KG1 (cell line): ENCODE measurements at regions not wholly inside any gene's neighbourhood (a gene's known extent, or its start where the extent isn't known, plus 50 kb on each side); places are given as distances from the start of the nearest gene placed in this dataset.
"Not testable (repeated sequence)": the region's sequence is repeated elsewhere in the genome, so short reads cannot be mapped to it uniquely, and the experiment has no call there.

Experiments used
- DNase-seq: peaks from one replicate; lab custom pipeline; 2025; lab: John Stamatoyannopoulos, UW

- no peak for DNase-seq
Observed at GRCh38 chr10:26621243-26621888, 76.1 kb upstream of the PDSS1 start.

- DNase-seq = peak; percentile 10
Observed at GRCh38 chr10:26621889-26622711, 75.4 kb upstream of the PDSS1 start.

- DNase-seq = no peak
Observed at GRCh38 chr10:26622891-26623290, 74.6 kb upstream of the PDSS1 start.

- no peak for DNase-seq
Observed at GRCh38 chr10:26624006-26624405, 73.5 kb upstream of the PDSS1 start.

- DNase-seq = no peak
Observed at GRCh38 chr10:26626066-26626465, 71.4 kb upstream of the PDSS1 start.

- no peak for DNase-seq
Observed at GRCh38 chr10:26627324-26627723, 70.2 kb upstream of the PDSS1 start.

GRCh38 chr10:26628395-26628794 lies 69.1 kb upstream of the PDSS1 start:
- no peak for DNase-seq

GRCh38 chr10:26632171-26632570 lies 65.3 kb upstream of the PDSS1 start:
- DNase-seq = not testable (repeated sequence)

GRCh38 chr10:26634111-26634510 lies 63.4 kb upstream of the PDSS1 start:
- not testable (repeated sequence) for DNase-seq

GRCh38 chr10:26637521-26638275 lies 59.8 kb upstream of the PDSS1 start:
- DNase-seq = no peak

- DNase-seq = no peak
Observed at GRCh38 chr10:26640391-26640790, 57.1 kb upstream of the PDSS1 start.

GRCh38 chr10:26642896-26643653 lies 54.4 kb upstream of the PDSS1 start:
- DNase-seq = no peak

- no peak for DNase-seq
Observed at GRCh38 chr10:26647602-26648244, 49.8 kb upstream of the PDSS1 start.
